ENCODE measurements at regions not wholly inside any gene's neighbourhood (a gene's known extent, or its start where the extent isn't known, plus 50 kb on each side); places are given as distances from the start of the nearest gene placed in this dataset.

- 70 to 81% (median 75%) methylated on average over 3 of the region's 3 CpGs for WGBS, 5 donors
- peak overlapping the region in 1 of 8 donors; percentile 40 for H3K27ac ChIP-seq
- peaks cover 0 to 7% (median 0%) of the 10 kb centered on the region in 8 donors for H3K9me3 ChIP-seq
- no peaks in the 10 kb centered on the region for H3K27me3 ChIP-seq (replicated peaks in 1 of 7)
- no peaks in the 10 kb centered on the region for H3K4me1 ChIP-seq
- H3K36me3 ChIP-seq = no peaks in the 10 kb centered on the region
- no peak overlapping the region for H3K4me3 ChIP-seq
- TF ChIP-seq CTCF (IDR thresholded peaks at IDR 0.05 in 8 of 11, conservative IDR thresholded peaks at IDR 0.05 in 3 of 11) = no peak
- no peak for TF ChIP-seq POLR2AphosphoS5 (IDR thresholded peaks at IDR 0.05)
- TF ChIP-seq POLR2A (IDR thresholded peaks at IDR 0.05) = no peak
- intact Hi-C loops (cut with DNase I; ENCODE audit: low total_unique reads) = no loop called here
- DNase-seq = no peak
These were observed 581.2 kb downstream of the PYDC2 start for GRCh38 chr3:192042116-192042515.

GRCh38 chr3:192054881-192055280 is 593.9 kb downstream of the PYDC2 start:
- 25 to 45% (median 27%) methylated on average over 2 of the region's 2 CpGs for WGBS, 5 donors
- DNase-seq = no peak
- Histone ChIP-seq H3K27ac (no peak overlapping the region), H3K27me3 (replicated peaks in 1 of 7) (no peaks in the 10 kb centered on the region), H3K4me3 (no peak overlapping the region), H3K9me3 (no peaks in the 10 kb centered on the region), H3K4me1 (no peaks in the 10 kb centered on the region), H3K36me3 (no peaks in the 10 kb centered on the region)
- TF ChIP-seq POLR2A (IDR thresholded peaks at IDR 0.05) (no peak), CTCF (IDR thresholded peaks at IDR 0.05 in 8 of 11, conservative IDR thresholded peaks at IDR 0.05 in 3 of 11) (no peak), POLR2AphosphoS5 (IDR thresholded peaks at IDR 0.05) (no peak)
- intact Hi-C loops (cut with DNase I; ENCODE audit: low total_unique reads) = no loop called here

- no peaks in the 10 kb centered on the region for H3K4me1 ChIP-seq
- no peak overlapping the region for H3K27ac ChIP-seq
- WGBS, 5 donors = 36 to 55% (median 44%) methylated on average over 3 of the region's 3 CpGs
- no peak overlapping the region for H3K4me3 ChIP-seq
- DNase-seq = no peak
- intact Hi-C loops (cut with DNase I; ENCODE audit: low total_unique reads) = no loop called here
- H3K27me3 ChIP-seq (replicated peaks in 1 of 7) = no peaks in the 10 kb centered on the region
- no peak for TF ChIP-seq POLR2A (IDR thresholded peaks at IDR 0.05)
- no peak for TF ChIP-seq POLR2AphosphoS5 (IDR thresholded peaks at IDR 0.05)
- TF ChIP-seq CTCF (IDR thresholded peaks at IDR 0.05 in 8 of 11, conservative IDR thresholded peaks at IDR 0.05 in 3 of 11) = no peak
- no peaks in the 10 kb centered on the region for H3K9me3 ChIP-seq
- H3K36me3 ChIP-seq = no peaks in the 10 kb centered on the region
These were observed 595.0 kb downstream of the PYDC2 start for GRCh38 chr3:192055946-192056345.

GRCh38 chr3:192057261-192057660 is 596.3 kb downstream of the PYDC2 start:
- WGBS, 5 donors = 58 to 81% (median 70%) methylated on average over 3 of the region's 3 CpGs
- TF ChIP-seq POLR2A (IDR thresholded peaks at IDR 0.05) = no peak
- TF ChIP-seq POLR2AphosphoS5 (IDR thresholded peaks at IDR 0.05) = no peak
- no peak for TF ChIP-seq CTCF (IDR thresholded peaks at IDR 0.05 in 8 of 11, conservative IDR thresholded peaks at IDR 0.05 in 3 of 11)
- H3K27ac ChIP-seq = no peak overlapping the region
- H3K36me3 ChIP-seq = no peaks in the 10 kb centered on the region
- no peaks in the 10 kb centered on the region for H3K4me1 ChIP-seq
- H3K27me3 ChIP-seq (replicated peaks in 1 of 7) = no peaks in the 10 kb centered on the region
- H3K4me3 ChIP-seq = no peak overlapping the region
- DNase-seq = no peak
- H3K9me3 ChIP-seq = no peaks in the 10 kb centered on the region
- intact Hi-C loops (cut with DNase I; ENCODE audit: low total_unique reads) = no loop called here

All from spleen (tissue), 11 donors.